Endothelial cell of umbilical vein (primary cell): ENCODE measurements at regions not wholly inside any gene's neighbourhood (a gene's known extent, or its start where the extent isn't known, plus 50 kb on each side); places are given as distances from the start of the nearest gene placed in this dataset.
"Not testable (repeated sequence)": the region's sequence is repeated elsewhere in the genome, so short reads cannot be mapped to it uniquely, and the experiment has no call there.

ENCODE experiments used
- BruUV-seq: library from RNA; stranded (reverse); fragments of 400-500 nt; replicated peaks from 2 replicates; lab custom pipeline; 2021; lab: Mats Ljungman, UMichigan
- CTCF ChIA-PET: fragments of 300-600, 350-600 bp; sonication (Branson Sonifier 250); formaldehyde crosslinking; loops from one replicate; lab custom pipeline; 2021; ENCODE audit warnings: antibody characterized with exemption, inconsistent platforms; lab: Charles Lee
- POLR2A ChIA-PET: fragments of 300-600, 350-600 bp; sonication (Branson Sonifier 250); formaldehyde crosslinking; loops from one replicate; lab custom pipeline; 2021; ENCODE audit warnings: antibody characterized with exemption, inconsistent platforms; lab: Charles Lee
- DNase-seq: peaks from one replicate; pipeline ENCODE4 v3.0.0-alpha.2; 2011; ENCODE audit warnings: low read depth, low spot score
- FAIRE-seq: peaks from 2 replicates; lab custom pipeline; 2011; peaks lifted over from hg19 to GRCh38; lab: Jason Lieb, UNC
- H2AFZ ChIP-seq: 2 replicates; pipeline ENCODE4 v1.6.0; 2012; ENCODE audit warnings: low read depth, low read length, control low read depth, inconsistent platforms
- H3K27ac ChIP-seq: 2 replicates; pipeline ENCODE4 v1.5.1; 2011; ENCODE audit warnings: low read depth, mild to moderate bottlenecking, control low read depth, low read length, moderate library complexity; ENCODE audit not compliant: insufficient read depth
- H3K27me3 ChIP-seq, 2 experiments: 2 replicates each; pipeline versions ENCODE4 v1.6.0 to v1.6.1; 2011; ENCODE audit warnings: low read length in 2 of 2, mixed read lengths in 1 of 2; ENCODE audit not compliant: control insufficient read depth in 2 of 2, insufficient read depth in 2 of 2
- H3K36me3 ChIP-seq, 2 experiments: 2 replicates in 1 of 2; 3 replicates in 1 of 2; pipeline ENCODE4 v1.5.1; 2011; ENCODE audit warnings: low read length in 2 of 2, mild to moderate bottlenecking in 1 of 2, moderate library complexity in 1 of 2; ENCODE audit not compliant: control insufficient read depth in 2 of 2, insufficient read depth in 2 of 2; ENCODE audit errors: extremely low read depth in 1 of 2
- H3K4me1 ChIP-seq: 3 replicates; pipeline ENCODE4 v1.5.1; 2011; ENCODE audit warnings: mild to moderate bottlenecking, low read length; ENCODE audit not compliant: control insufficient read depth, insufficient read depth; ENCODE audit errors: extremely low read depth
- H3K4me2 ChIP-seq: 2 replicates; pipeline ENCODE4 v1.6.1; 2011; ENCODE audit warnings: low read length, control low read depth, mixed read lengths; ENCODE audit not compliant: insufficient read depth
- H3K4me3 ChIP-seq, 3 experiments: fragments of 200-600 bp in 1 of 3; sonication (generic), shearing (Covaris generic) in 1 of 3; replicated peaks in 1 of 3; 2 replicates each; pipeline ENCODE4 v1.5.1; 2011 to 2016; ENCODE audit warnings: control low read depth in 3 of 3, low read length in 3 of 3, mild to moderate bottlenecking in 2 of 3, inconsistent platforms in 1 of 3, low read depth in 1 of 3, moderate library complexity in 1 of 3; ENCODE audit not compliant: insufficient read depth in 1 of 3
- H3K79me2 ChIP-seq: 2 replicates; pipeline ENCODE4 v1.6.0; 2012; ENCODE audit warnings: low read length, inconsistent platforms; ENCODE audit not compliant: control insufficient read depth, insufficient read depth
- H3K9ac ChIP-seq: replicated peaks from 2 replicates; pipeline ENCODE3; 2011; ENCODE audit warnings: low read length, control low read depth; ENCODE audit not compliant: insufficient read depth; ENCODE audit errors: extremely low read depth
- H3K9me1 ChIP-seq: replicated peaks from 3 replicates; pipeline ENCODE4 v1.6.0; 2011; ENCODE audit warnings: mild to moderate bottlenecking, low read length; ENCODE audit not compliant: control insufficient read depth, insufficient read depth; ENCODE audit errors: extremely low read depth
- H3K9me3 ChIP-seq: replicated peaks from 2 replicates; pipeline ENCODE4 v1.5.1; 2012; ENCODE audit warnings: low read length, inconsistent platforms; ENCODE audit not compliant: control insufficient read depth, insufficient read depth
- H4K20me1 ChIP-seq: replicated peaks from 2 replicates; pipeline ENCODE3; 2011; ENCODE audit warnings: mild to moderate bottlenecking, low read length; ENCODE audit not compliant: control insufficient read depth, insufficient read depth; ENCODE audit errors: extremely low read depth
- CTCF ChIP-seq, 2 donors: IDR thresholded peaks; 1 replicate in 1 of 2; 2 replicates in 1 of 2; pipeline ENCODE4 v1.5.1; 2011; ENCODE audit warnings: low read length in 2 of 2, mild to moderate bottlenecking in 2 of 2, moderate library complexity in 2 of 2, control low read depth in 1 of 2, inconsistent platforms in 1 of 2, low read depth in 1 of 2; ENCODE audit not compliant: insufficient read depth in 1 of 2; ENCODE audit errors: extremely low read depth in 1 of 2
- EZH2 ChIP-seq: IDR thresholded peaks from 2 replicates; pipeline ENCODE4 v1.6.1; 2012; ENCODE audit warnings: borderline replicate concordance, low read depth, mild to moderate bottlenecking, moderate library complexity, low read length, inconsistent platforms; ENCODE audit not compliant: severe bottlenecking
- JUN ChIP-seq: IDR thresholded peaks from 2 replicates; pipeline ENCODE4 v1.6.1; 2011; ENCODE audit warnings: borderline replicate concordance, low read depth; ENCODE audit not compliant: insufficient read length, insufficient read depth
- MYC ChIP-seq: IDR thresholded peaks from one replicate; pipeline ENCODE4 v1.6.1; 2011; ENCODE audit warnings: mild to moderate bottlenecking, low read depth, low read length
- POLR2A ChIP-seq: IDR thresholded peaks from 2 replicates; pipeline ENCODE4 v1.6.1; 2012; ENCODE audit warnings: low read depth, mild to moderate bottlenecking, control low read depth, low read length
- POLR2AphosphoS5 ChIP-seq: IDR thresholded peaks from 2 replicates; pipeline ENCODE4 v1.6.1; 2012; ENCODE audit warnings: low read depth, mild to moderate bottlenecking, control low read depth, low read length, moderate library complexity; ENCODE audit not compliant: insufficient read depth
- dilution Hi-C: fragments of 300-500 bp; cut with MboI; formaldehyde crosslinking; loops from one replicate; pipeline ENCODE4 v1.15.0; 2019; ENCODE audit warnings: low sequenced_read_pairs; ENCODE audit not compliant: extremely low pct_ligation_motif_present
- intact Hi-C: fragments of 100-400 bp; cut with micrococcal nuclease; formaldehyde crosslinking; loops from one replicate; pipeline ENCODE4 v1.10.0; 2022

DNA sequence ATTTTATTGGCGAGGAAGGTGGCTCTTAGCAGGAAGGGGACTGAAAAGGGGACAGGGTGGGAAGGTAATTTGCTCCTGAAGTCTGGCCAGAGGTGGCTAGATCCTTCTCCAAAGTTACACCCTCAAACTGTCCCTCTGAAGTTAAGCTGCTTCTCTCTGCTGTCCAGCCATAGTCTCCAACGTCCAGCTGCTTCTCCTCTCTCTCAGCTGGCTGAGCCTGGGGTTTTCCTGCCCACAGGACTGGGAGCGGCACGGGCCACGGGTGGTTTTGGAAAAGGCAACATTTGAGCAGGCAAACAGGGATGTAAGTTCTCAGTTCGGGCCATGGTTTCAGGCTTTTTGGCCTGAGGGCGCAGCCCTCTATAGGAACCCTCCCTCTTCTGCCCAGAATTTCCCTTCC, 128.3 kb downstream of the YIPF5 start:
- Histone ChIP-seq H3K27ac (no peak overlapping the region), H3K4me1 (no peaks in the 10 kb centered on the region), H3K79me2 (no peaks in the 10 kb centered on the region), H3K9me3 (no peaks in the 10 kb centered on the region), H3K4me2 (no peak overlapping the region), H3K36me3 (no peaks in the 10 kb centered on the region), H3K9me1 (no peaks in the 10 kb centered on the region), H3K27me3 (no peaks in the 10 kb centered on the region), H3K4me3 (no peak overlapping the region), H2AFZ (no peak overlapping the region), H4K20me1 (no peaks in the 10 kb centered on the region), H3K9ac (no peak overlapping the region)
- DNase-seq: no peak
- TF ChIP-seq POLR2AphosphoS5: no peak
- no peak for TF ChIP-seq POLR2A
- no peak for TF ChIP-seq JUN
- no peak for TF ChIP-seq MYC
- no peak for TF ChIP-seq CTCF (IDR thresholded peaks at IDR 0.05; ENCODE audit: extremely low read depth in 1 of 2, insufficient read depth in 1 of 2, low read depth in 1 of 2, low read length in 2 of 2)
- POLR2A ChIA-PET: no interaction called here
- FAIRE-seq: no peak
- dilution Hi-C loops (no loop called here), intact Hi-C loops (no loop called here)
- CTCF ChIA-PET: no interaction called here
- BruUV-seq: no TSS peak

- no peak overlapping the region for H3K4me3 ChIP-seq
- POLR2A ChIA-PET: no interaction called here
- H3K9ac ChIP-seq: no peak overlapping the region
- no peaks in the 10 kb centered on the region for H3K9me3 ChIP-seq
- no peak for DNase-seq
- dilution Hi-C loops (no loop called here), intact Hi-C loops (no loop called here)
- FAIRE-seq: no peak
- H3K79me2 ChIP-seq: no peaks in the 10 kb centered on the region
- no TSS peak for BruUV-seq
- H3K4me1 ChIP-seq: no peaks in the 10 kb centered on the region
- no peaks in the 10 kb centered on the region for H4K20me1 ChIP-seq
- no peak overlapping the region for H3K27ac ChIP-seq
- H3K9me1 ChIP-seq: no peaks in the 10 kb centered on the region
- no peaks in the 10 kb centered on the region for H3K36me3 ChIP-seq
- CTCF ChIA-PET: no interaction called here
- no peaks in the 10 kb centered on the region for H3K27me3 ChIP-seq
- H2AFZ ChIP-seq: no peak overlapping the region
- TF ChIP-seq JUN (no peak), POLR2A (no peak), EZH2 (no peak), MYC (no peak)
- no peak overlapping the region for H3K4me2 ChIP-seq
Measured at GRCh38 chr5:144048259-144048856, 122.1 kb downstream of the YIPF5 start.

DNA sequence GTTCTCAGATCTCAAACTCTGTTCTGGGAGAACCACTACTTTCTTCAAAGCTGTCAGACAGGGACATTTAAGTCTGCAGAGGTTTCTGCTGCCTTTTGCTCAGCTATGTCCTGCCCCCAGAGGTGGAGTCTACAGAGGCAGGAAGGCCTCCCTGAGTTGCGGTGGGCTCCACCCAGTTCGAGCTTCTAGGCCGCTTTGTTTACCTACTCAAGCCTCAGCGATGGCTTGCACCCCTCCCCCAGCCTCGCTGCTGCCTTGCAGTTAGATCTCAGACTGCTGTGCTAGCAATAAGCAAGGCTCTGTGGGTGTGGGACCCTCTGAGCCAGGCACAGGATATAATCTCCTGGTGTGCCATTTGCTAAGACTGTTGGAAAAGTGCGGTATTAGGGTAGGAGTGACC, 115.1 kb downstream of the YIPF5 start:
- FAIRE-seq, intact Hi-C loops, dilution Hi-C loops, H3K9me1 ChIP-seq, H3K4me1 ChIP-seq, H4K20me1 ChIP-seq, H2AFZ ChIP-seq, H3K4me2 ChIP-seq, CTCF ChIA-PET, H3K79me2 ChIP-seq, DNase-seq, H3K9me3 ChIP-seq, H3K9ac ChIP-seq, H3K27me3 ChIP-seq, H3K36me3 ChIP-seq, BruUV-seq, H3K4me3 ChIP-seq, H3K27ac ChIP-seq, POLR2A ChIA-PET: not testable (repeated sequence)
